HG03565 (cell line): ENCODE measurements at regions not wholly inside any gene's neighbourhood (a gene's known extent, or its start where the extent isn't known, plus 50 kb on each side); places are given as distances from the start of the nearest gene placed in this dataset.

ENCODE experiments used
- ATAC-seq: cut with Tn5 transposase; IDR thresholded peaks from one replicate; pipeline ENCODE4 v1.9.1; 2021; ENCODE audit warnings: mild to moderate bottlenecking, moderate library complexity; ENCODE audit not compliant: unreplicated experiment

DNA sequence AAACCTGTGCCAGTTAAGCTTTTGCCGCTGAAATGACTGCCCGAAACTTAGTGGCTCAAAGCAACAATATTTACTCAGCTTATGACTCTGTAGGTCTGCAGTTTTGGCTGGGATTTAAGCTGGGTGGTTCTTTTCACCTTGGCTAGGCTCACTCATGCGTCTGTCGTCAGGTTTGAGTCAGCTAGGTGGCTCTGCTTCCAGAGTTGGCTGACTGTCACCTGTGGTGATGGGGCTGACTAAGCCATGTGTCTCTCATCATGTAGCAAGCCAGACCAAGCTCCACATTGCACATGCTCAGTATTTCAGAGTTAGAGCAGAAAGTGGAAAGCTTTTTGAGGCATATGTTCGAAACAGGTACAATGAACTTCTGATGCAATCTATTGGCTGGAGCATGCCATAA is 354.8 kb downstream of the MEIS1 start:
- no peak for ATAC-seq

- no peak for ATAC-seq
Observed at GRCh38 chr2:66790651-66791181, 355.8 kb downstream of the MEIS1 start.

- no peak for ATAC-seq
Observed at GRCh38 chr2:66794070-66794469, 359.1 kb downstream of the MEIS1 start.

- no peak for ATAC-seq
Observed at GRCh38 chr2:66794551-66794950, 359.6 kb downstream of the MEIS1 start.

DNA sequence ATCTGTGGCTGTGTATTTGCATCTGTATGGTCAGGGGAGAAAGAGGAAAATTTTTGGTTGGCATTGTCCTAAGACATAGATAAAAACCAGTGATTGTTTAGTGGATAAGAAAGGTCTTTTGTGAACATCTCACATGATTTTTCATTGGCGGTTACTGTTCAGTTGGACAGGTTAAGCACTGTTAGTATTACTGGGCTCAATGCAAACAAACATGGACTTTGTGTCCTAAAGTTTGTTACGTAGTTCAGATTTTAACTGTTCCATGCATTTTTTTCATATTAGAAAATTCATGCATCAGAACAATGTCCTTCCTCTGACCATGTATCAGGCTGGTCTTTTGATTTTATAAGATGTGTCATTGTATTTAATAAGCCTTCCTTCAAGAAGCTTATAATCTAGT is 368.0 kb downstream of the MEIS1 start:
- ATAC-seq: no peak

- ATAC-seq: no peak
Observed at GRCh38 chr2:66803726-66804125, 368.8 kb downstream of the MEIS1 start.

GRCh38 chr2:66805016-66805865 is 370.3 kb downstream of the MEIS1 start:
- ATAC-seq: no peak

GRCh38 chr2:66805968-66806367 is 371.0 kb downstream of the MEIS1 start:
- ATAC-seq: no peak

DNA sequence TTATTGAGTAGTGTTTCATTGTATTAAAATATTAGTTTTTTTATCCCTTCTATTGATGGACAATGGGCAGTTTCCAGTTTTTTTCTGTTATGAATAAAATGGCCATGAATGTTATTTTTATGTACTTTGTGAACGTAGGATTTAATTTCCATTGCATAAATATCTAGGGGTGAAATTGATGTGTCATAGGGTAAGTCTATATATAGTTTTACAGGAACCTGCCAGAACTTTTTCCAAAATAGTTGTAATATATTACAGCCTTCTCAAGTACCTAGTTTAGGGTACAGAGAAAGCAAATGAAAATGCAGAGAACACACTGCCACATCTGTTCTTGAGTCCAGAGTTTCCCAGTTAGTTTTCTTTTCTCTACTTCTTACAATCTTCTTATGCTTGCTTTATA is 378.6 kb downstream of the MEIS1 start:
- no peak for ATAC-seq

DNA sequence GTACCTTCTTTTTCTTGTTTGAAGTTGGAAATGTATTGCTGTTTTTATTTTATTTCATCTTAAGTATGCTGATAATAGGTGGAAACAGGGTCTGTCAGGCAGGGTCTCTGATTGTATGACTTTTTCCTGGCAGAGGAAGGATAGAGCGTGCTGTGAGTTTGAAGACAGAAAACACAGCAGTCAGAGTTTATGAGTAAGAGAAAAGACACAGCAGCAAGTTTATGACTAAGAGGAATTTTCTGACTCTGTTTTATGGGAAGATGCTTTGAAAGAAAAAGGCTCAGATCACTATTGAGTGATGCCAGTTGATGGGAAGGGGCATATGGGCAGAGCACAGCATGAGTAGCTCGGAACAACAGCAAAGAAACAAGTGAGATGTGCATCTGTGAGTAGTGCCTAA is 379.1 kb downstream of the MEIS1 start:
- no peak for ATAC-seq

DNA sequence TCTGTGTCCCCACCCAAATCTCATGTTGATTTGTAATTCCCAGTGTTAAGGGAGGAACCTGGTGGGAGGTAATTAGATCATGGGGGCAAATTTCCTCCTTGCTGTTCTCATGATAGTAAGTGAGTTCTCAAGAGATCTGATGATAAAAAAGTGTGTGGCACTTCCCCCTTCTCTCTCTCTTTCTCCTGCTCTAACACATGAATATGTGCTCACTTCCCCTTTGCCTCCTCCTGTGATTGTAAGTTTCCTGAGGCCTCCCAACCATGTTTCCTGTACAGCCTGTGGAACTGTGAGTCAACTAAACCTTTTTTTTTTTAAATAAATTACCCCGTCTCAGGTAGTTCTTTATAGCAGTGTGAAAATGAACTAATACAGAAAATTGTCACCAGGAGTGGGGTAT is 380.0 kb downstream of the MEIS1 start:
- no peak for ATAC-seq

- no peak for ATAC-seq
Observed at GRCh38 chr2:66815886-66816285, 381.0 kb downstream of the MEIS1 start.

DNA sequence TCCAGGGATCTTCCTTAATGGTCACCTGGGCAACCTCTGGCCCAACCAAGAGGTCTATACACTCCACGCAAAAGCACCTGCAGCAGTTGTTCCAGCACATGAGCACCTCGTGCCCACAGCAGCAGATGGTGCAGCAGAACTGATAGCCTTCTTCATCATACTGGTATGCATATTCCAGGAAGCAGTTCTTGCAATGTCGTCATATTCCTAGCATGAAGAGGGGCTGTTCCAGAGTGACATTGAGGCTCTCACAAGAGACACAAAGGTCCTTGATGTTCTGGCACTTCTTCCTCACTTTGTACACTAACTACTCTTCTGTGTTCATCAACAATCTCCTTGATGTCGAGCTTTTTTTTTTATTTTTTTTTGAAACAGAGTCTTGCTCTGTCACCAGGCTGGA is 386.2 kb downstream of the MEIS1 start:
- no peak for ATAC-seq

GRCh38 chr2:66822186-66822585 is 387.3 kb downstream of the MEIS1 start:
- no peak for ATAC-seq

DNA sequence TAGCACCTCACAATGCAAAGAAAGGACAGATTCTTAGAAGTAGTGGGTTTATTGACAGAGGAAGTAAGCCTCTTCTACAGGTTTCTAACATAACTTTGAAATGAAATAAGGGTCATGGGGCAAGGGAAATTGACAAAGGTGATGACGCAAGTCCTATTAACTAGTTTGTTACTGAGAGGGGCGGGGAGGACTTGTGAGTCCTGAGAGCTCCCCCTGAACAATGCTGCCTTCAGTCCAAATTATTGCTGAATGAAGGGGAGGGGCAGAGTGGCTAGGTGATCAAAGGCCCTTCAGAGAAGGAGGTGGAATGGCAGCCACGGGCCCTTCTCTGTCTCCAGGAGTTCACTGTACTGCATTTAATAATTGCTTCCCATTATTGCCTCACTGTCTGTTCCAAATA is 390.0 kb downstream of the MEIS1 start:
- ATAC-seq: no peak

GRCh38 chr2:66827851-66828250 is 392.9 kb downstream of the MEIS1 start:
- no peak for ATAC-seq

GRCh38 chr2:66828876-66829275 is 394.0 kb downstream of the MEIS1 start:
- no peak for ATAC-seq

- no peak for ATAC-seq
Observed at GRCh38 chr2:66830881-66831280, 396.0 kb downstream of the MEIS1 start.

GRCh38 chr2:66832646-66833435 is 397.9 kb downstream of the MEIS1 start:
- no peak for ATAC-seq

DNA sequence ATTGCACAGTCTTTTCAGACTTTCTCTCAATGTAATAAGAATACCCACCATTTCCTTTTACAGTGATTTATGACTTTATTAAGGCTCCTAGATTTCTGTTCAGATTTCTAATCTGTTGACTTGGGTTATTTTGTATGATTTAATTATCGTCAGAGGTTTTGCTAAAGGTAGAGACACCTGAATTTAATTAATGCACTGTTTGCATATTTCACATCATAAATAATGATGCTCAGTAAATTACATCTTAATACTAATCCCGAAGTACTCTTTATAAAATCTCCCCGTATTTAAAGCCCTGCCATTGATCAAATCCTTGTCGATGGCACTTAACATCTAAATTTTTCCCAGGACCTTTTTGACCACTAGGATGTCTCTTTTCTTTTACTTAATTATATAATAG is 399.9 kb downstream of the MEIS1 start:
- ATAC-seq: no peak

- ATAC-seq: no peak
Observed at GRCh38 chr2:66836851-66837250, 401.9 kb downstream of the MEIS1 start.
